MM.1S (cell line): ENCODE measurements at regions not wholly inside any gene's neighbourhood (a gene's known extent, or its start where the extent isn't known, plus 50 kb on each side); places are given as distances from the start of the nearest gene placed in this dataset.

Experiments used
- DNase-seq: peaks from one replicate; pipeline ENCODE4 v3.0.0-alpha.2; 2015
- H2AFZ ChIP-seq: fragments of 300-600 bp; sonication (generic); 2 replicates; pipeline ENCODE4 v1.6.0; 2016; ENCODE audit warnings: antibody characterized with exemption, low read length
- H3F3A ChIP-seq: fragments of 300-600 bp; sonication (generic); 2 replicates; pipeline ENCODE4 v1.6.1; 2016; ENCODE audit warnings: mild to moderate bottlenecking, antibody characterized with exemption, low read length, moderate library complexity, mixed read lengths; ENCODE audit not compliant: insufficient read depth
- H3K27ac ChIP-seq: fragments of 300-600 bp; sonication (generic); 2 replicates; pipeline ENCODE4 v1.5.1; 2016; ENCODE audit warnings: mild to moderate bottlenecking, low read length
- H3K27me3 ChIP-seq: fragments of 300-600 bp; sonication (generic); replicated peaks from 2 replicates; pipeline ENCODE4 v1.6.0; 2016; ENCODE audit warnings: low read length; ENCODE audit not compliant: insufficient read depth
- H3K36me3 ChIP-seq: fragments of 300-600 bp; sonication (generic); replicated peaks from 2 replicates; pipeline ENCODE4 v1.6.1; 2016; ENCODE audit warnings: mild to moderate bottlenecking, low read length, mixed read lengths; ENCODE audit not compliant: insufficient read depth
- H3K4me1 ChIP-seq: fragments of 300-600 bp; sonication (generic); 2 replicates; pipeline ENCODE4 v1.6.1; 2016; ENCODE audit warnings: low read length, mixed read lengths
- H3K4me2 ChIP-seq: fragments of 300-600 bp; sonication (generic); 2 replicates; pipeline ENCODE4 v1.6.0; 2016; ENCODE audit warnings: low read depth, low read length
- H3K4me3 ChIP-seq: fragments of 300-600 bp; sonication (generic); 2 replicates; pipeline ENCODE4 v1.5.1; 2016; ENCODE audit warnings: low read length, mixed read lengths
- H3K79me2 ChIP-seq: fragments of 300-600 bp; sonication (generic); 2 replicates; pipeline ENCODE4 v1.6.1; 2016; ENCODE audit warnings: mixed run types, low read length, mixed read lengths
- H3K9ac ChIP-seq: fragments of 300-600 bp; sonication (generic); 2 replicates; pipeline ENCODE4 v1.6.1; 2016; ENCODE audit warnings: low read length, mixed read lengths
- H3K9me2 ChIP-seq: fragments of 300-600 bp; sonication (generic); replicated peaks from 2 replicates; pipeline ENCODE4 v1.6.1; 2016; ENCODE audit warnings: mild to moderate bottlenecking, low read length, mixed read lengths; ENCODE audit not compliant: insufficient read depth
- H3K9me3 ChIP-seq: fragments of 300-600 bp; sonication (generic); replicated peaks from 2 replicates; pipeline ENCODE4 v1.6.1; 2016; ENCODE audit warnings: mild to moderate bottlenecking, low read length, mixed read lengths; ENCODE audit not compliant: insufficient read depth
- H4K20me1 ChIP-seq: fragments of 300-600 bp; sonication (generic); 2 replicates; pipeline ENCODE4 v1.6.1; 2016; ENCODE audit warnings: mild to moderate bottlenecking, low read length, moderate library complexity, mixed read lengths; ENCODE audit not compliant: insufficient read depth
- EZH2 ChIP-seq: fragments of 300-600 bp; sonication (generic); optimal IDR thresholded peaks from 2 replicates; pipeline ENCODE3; 2017; ENCODE audit warnings: low read depth, mild to moderate bottlenecking, antibody characterized with exemption, low read length, mixed read lengths
- EZH2phosphoT487 ChIP-seq: fragments of 300-600 bp; sonication (generic); IDR thresholded peaks from 2 replicates; pipeline ENCODE4 v1.6.1; 2018; ENCODE audit warnings: antibody characterized with exemption, low read length
- TF ChIP-seq, protein P1 (sequence below): fragments of 300-600 bp; sonication (generic); IDR thresholded peaks from 2 replicates; pipeline ENCODE4 v1.5.1; 2016; ENCODE audit warnings: antibody characterized with exemption, low read length, mixed read lengths

DNA sequence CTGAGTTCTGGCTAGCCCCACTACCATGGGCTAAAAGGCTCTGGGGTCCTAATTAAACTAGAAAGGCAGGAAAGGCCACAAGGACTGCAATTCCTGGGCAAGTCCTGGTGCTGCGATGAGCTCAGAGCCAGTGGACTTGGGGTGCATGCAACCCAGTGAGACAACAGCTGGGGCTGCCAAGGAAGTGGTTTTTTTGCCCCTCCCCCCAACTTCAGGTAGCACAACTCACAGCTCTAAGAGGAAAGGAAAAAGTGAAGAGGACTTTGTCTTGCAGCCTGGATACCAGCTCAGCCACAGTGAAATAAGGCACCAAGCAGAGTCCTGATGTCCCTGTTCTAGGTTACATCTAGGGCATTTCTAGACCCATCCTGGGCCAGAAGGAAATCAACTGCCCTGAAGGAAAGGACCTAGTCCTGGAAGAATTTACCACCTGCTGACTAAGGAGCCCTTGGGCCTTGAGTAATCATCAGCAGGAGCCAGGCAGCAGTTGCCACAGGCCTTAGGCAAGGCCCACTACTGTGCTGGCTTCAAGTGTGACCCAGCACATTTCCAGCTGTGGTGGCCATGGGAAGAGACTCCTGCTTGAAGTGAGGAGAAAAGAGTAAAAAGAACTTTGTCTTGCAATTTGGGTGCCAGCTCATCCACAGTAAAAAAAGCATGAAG, 358.4 kb downstream of the BTBD3 start:
- no peaks in the 10 kb centered on the region for H3K27me3 ChIP-seq
- H3K4me3 ChIP-seq = no peak overlapping the region
- H3F3A ChIP-seq = no peaks in the 10 kb centered on the region
- H3K9me3 ChIP-seq = no peaks in the 10 kb centered on the region
- TF ChIP-seq EZH2phosphoT487 = no peak
- TF ChIP-seq, protein P1, sequence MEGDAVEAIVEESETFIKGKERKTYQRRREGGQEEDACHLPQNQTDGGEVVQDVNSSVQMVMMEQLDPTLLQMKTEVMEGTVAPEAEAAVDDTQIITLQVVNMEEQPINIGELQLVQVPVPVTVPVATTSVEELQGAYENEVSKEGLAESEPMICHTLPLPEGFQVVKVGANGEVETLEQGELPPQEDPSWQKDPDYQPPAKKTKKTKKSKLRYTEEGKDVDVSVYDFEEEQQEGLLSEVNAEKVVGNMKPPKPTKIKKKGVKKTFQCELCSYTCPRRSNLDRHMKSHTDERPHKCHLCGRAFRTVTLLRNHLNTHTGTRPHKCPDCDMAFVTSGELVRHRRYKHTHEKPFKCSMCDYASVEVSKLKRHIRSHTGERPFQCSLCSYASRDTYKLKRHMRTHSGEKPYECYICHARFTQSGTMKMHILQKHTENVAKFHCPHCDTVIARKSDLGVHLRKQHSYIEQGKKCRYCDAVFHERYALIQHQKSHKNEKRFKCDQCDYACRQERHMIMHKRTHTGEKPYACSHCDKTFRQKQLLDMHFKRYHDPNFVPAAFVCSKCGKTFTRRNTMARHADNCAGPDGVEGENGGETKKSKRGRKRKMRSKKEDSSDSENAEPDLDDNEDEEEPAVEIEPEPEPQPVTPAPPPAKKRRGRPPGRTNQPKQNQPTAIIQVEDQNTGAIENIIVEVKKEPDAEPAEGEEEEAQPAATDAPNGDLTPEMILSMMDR = no peak
- no peak for TF ChIP-seq EZH2
- no peaks in the 10 kb centered on the region for H3K9me2 ChIP-seq
- no peaks in the 10 kb centered on the region for H4K20me1 ChIP-seq
- H2AFZ ChIP-seq = no peak overlapping the region
- no peak overlapping the region for H3K4me2 ChIP-seq
- H3K79me2 ChIP-seq = no peaks in the 10 kb centered on the region
- H3K27ac ChIP-seq = no peak overlapping the region; the same call in 1 of the 2 replicates
- no peaks in the 10 kb centered on the region for H3K36me3 ChIP-seq
- peak; percentile 68 for DNase-seq
- no peak overlapping the region for H3K9ac ChIP-seq
- H3K4me1 ChIP-seq = peaks cover 7% of the 10 kb centered on the region

DNA sequence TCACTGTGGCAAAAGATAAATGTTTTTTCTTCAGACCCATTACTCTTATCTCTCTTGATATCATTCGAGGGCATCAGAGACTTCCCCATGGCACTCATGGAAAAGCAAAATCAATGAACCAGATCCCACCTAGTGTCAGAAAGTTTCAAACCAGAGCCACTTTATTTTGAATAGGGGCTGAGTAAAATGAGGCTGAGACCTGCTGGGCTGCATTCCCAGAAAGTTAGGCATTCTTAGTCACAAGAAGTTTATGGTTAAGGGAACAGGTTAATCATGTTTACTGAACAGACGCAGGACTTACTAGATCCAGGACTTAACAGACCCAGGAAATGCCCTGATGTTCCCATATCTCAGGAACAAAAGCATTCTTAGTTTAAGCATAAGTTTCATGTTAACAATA, 369.9 kb downstream of the BTBD3 start:
- no peaks in the 10 kb centered on the region for H3K36me3 ChIP-seq
- no peaks in the 10 kb centered on the region for H3K79me2 ChIP-seq
- no peaks in the 10 kb centered on the region for H4K20me1 ChIP-seq
- H3K9ac ChIP-seq = no peak overlapping the region
- no peaks in the 10 kb centered on the region for H3K9me3 ChIP-seq
- H3F3A ChIP-seq = no peaks in the 10 kb centered on the region
- DNase-seq = no peak
- H3K4me1 ChIP-seq = no peaks in the 10 kb centered on the region
- H3K9me2 ChIP-seq = no peaks in the 10 kb centered on the region
- no peaks in the 10 kb centered on the region for H3K27me3 ChIP-seq
- no peak overlapping the region for H2AFZ ChIP-seq
- no peak for TF ChIP-seq EZH2
- H3K4me3 ChIP-seq = no peak overlapping the region
- no peak overlapping the region for H3K27ac ChIP-seq
- H3K4me2 ChIP-seq = no peak overlapping the region

DNA sequence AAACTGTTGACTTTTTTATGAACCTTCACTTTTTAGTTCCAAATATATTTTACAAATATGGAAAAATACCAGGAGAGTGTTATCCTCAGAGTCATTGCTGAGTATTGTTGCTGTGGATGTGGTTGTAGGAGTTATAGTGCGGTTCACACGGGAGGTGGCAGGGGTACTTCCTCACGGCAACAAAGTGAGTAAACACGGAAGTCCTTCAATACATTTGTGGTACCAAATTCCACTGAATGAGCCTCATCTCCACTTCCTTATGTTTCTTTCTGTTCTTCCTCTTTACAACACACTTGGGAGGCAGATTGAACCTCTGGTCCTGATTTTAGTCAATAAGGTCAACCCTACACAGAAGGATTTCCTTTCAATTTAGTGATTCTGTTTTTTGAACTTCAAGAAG, 371.8 kb downstream of the BTBD3 start:
- Histone ChIP-seq H3K9me3 (no peaks in the 10 kb centered on the region), H3K4me3 (no peak overlapping the region), H2AFZ (no peak overlapping the region), H3K9me2 (no peaks in the 10 kb centered on the region), H3K4me1 (no peaks in the 10 kb centered on the region), H4K20me1 (no peaks in the 10 kb centered on the region), H3K79me2 (no peaks in the 10 kb centered on the region), H3F3A (no peaks in the 10 kb centered on the region), H3K27me3 (no peaks in the 10 kb centered on the region), H3K9ac (no peak overlapping the region), H3K4me2 (no peak overlapping the region), H3K27ac (no peak overlapping the region), H3K36me3 (no peaks in the 10 kb centered on the region)
- no peak for TF ChIP-seq EZH2
- TF ChIP-seq, protein P1 = no peak
- no peak for TF ChIP-seq EZH2phosphoT487
- DNase-seq = no peak

DNA sequence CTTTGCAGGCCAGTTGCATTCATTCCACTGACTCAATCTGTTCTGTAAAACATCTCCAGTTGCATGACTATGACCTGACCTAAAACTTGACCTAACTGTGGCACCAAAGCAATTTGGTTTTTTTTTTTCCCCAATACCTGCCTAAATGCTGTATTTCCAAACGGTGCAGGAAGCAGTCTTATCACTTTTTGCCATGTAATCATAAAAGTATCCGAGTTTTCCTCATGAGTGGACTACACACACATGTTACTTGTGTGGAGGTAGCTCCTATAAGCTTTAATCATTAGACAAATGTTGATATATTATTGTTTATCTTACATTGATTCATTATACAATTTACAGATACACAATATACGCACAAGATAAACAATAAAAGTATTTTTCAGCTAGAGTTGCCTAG, 373.7 kb downstream of the BTBD3 start:
- Histone ChIP-seq H3K27ac (no peak overlapping the region), H3K4me3 (no peak overlapping the region), H3K27me3 (no peaks in the 10 kb centered on the region), H3K4me1 (no peaks in the 10 kb centered on the region), H4K20me1 (no peaks in the 10 kb centered on the region), H3K36me3 (no peaks in the 10 kb centered on the region), H2AFZ (no peak overlapping the region), H3K9ac (no peak overlapping the region), H3K9me2 (no peaks in the 10 kb centered on the region), H3K79me2 (no peaks in the 10 kb centered on the region), H3F3A (no peaks in the 10 kb centered on the region), H3K4me2 (no peak overlapping the region), H3K9me3 (no peaks in the 10 kb centered on the region)
- TF ChIP-seq, protein P1 = no peak
- TF ChIP-seq EZH2phosphoT487 (no peak), EZH2 (no peak)
- DNase-seq = no peak
